SK-N-SH treated with all-trans-retinoic acid at 6 μM for 48 hours (cell line): ENCODE measurements at regions not wholly inside any gene's neighbourhood (a gene's known extent, or its start where the extent isn't known, plus 50 kb on each side); places are given as distances from the start of the nearest gene placed in this dataset.

Experiments
- ARNTL ChIP-seq: fragments of 450-650 bp; formaldehyde crosslinking; IDR thresholded peaks from 2 replicates; pipeline ENCODE4 v1.5.0; 2020; ENCODE audit warnings: low read depth, mild to moderate bottlenecking, moderate library complexity, borderline replicate concordance
- BACH2 ChIP-seq: fragments of 250-450 bp; sonication (Bioruptor Pico); IDR thresholded peaks from 2 replicates; pipeline ENCODE4 v1.9.0; 2021; ENCODE audit warnings: mild to moderate bottlenecking, borderline replicate concordance
- CSRNP3 ChIP-seq: fragments of 250-450 bp; sonication (Bioruptor Pico); IDR thresholded peaks from 2 replicates; pipeline ENCODE4 v1.5.1; 2021; ENCODE audit warnings: mild to moderate bottlenecking, moderate library complexity
- ESRRG ChIP-seq: fragments of 250-450 bp; sonication (Bioruptor Pico); IDR thresholded peaks from 2 replicates; pipeline ENCODE4 v1.6.1; 2021; ENCODE audit warnings: mild to moderate bottlenecking
- PATZ1 ChIP-seq: fragments of 250-450 bp; sonication (Bioruptor Pico); IDR thresholded peaks from 2 replicates; pipeline ENCODE4 v1.8.0; 2020; ENCODE audit warnings: mild to moderate bottlenecking, moderate library complexity, borderline replicate concordance
- RARB ChIP-seq: fragments of 250-450 bp; sonication (Bioruptor Pico); IDR thresholded peaks from 2 replicates; pipeline ENCODE4 v1.8.0; 2021; ENCODE audit warnings: mild to moderate bottlenecking, moderate library complexity
- SNAI2 ChIP-seq: fragments of 250-450 bp; sonication (Bioruptor Pico); IDR thresholded peaks from 2 replicates; pipeline ENCODE4 v1.5.0; 2020; ENCODE audit warnings: mild to moderate bottlenecking, moderate library complexity
- TCF4 ChIP-seq: fragments of 250-450 bp; sonication (Bioruptor Pico); IDR thresholded peaks from 2 replicates; pipeline ENCODE4 v1.8.0; 2021; ENCODE audit warnings: mild to moderate bottlenecking, moderate library complexity, borderline replicate concordance
- TOX ChIP-seq: fragments of 250-450 bp; sonication (Bioruptor Pico); IDR thresholded peaks from 2 replicates; pipeline ENCODE4 v1.8.0; 2021; ENCODE audit warnings: mild to moderate bottlenecking, moderate library complexity, borderline replicate concordance
- ZC3H10 ChIP-seq: fragments of 250-450 bp; sonication (Bioruptor Pico); IDR thresholded peaks from 2 replicates; pipeline ENCODE4 v1.5.1; 2021; ENCODE audit warnings: mild to moderate bottlenecking, moderate library complexity
- ZFP3 ChIP-seq: fragments of 250-450 bp; sonication (Bioruptor Pico); IDR thresholded peaks from 2 replicates; pipeline ENCODE4 v1.5.0; 2020; ENCODE audit warnings: mild to moderate bottlenecking, moderate library complexity
- ZFP30 ChIP-seq: fragments of 450-650 bp; formaldehyde crosslinking; IDR thresholded peaks from 2 replicates; pipeline ENCODE4 v1.5.0; 2022; ENCODE audit warnings: mild to moderate bottlenecking, moderate library complexity
- ZNF565 ChIP-seq: fragments of 450-650 bp; formaldehyde crosslinking; conservative IDR thresholded peaks from 2 replicates; pipeline ENCODE4 v1.5.0; 2020; ENCODE audit warnings: low read depth, mild to moderate bottlenecking, moderate library complexity
- ZNF70 ChIP-seq: fragments of 450-650 bp; formaldehyde crosslinking; IDR thresholded peaks from 2 replicates; pipeline ENCODE4 v1.5.0; 2020; ENCODE audit warnings: mild to moderate bottlenecking, moderate library complexity

GRCh38 chr2:22883054-22883453 lies 501.9 kb upstream of the KLHL29 start:
- TF ChIP-seq CSRNP3 (CRISPR knock-in tag): no peak
- no peak for TF ChIP-seq RARB
- no peak for TF ChIP-seq TCF4 (CRISPR knock-in tag)
- TF ChIP-seq BACH2 (CRISPR knock-in tag): no peak
- no peak for TF ChIP-seq ARNTL
- no peak for TF ChIP-seq ZFP30
- no peak for TF ChIP-seq ZFP3 (CRISPR knock-in tag)
- TF ChIP-seq TOX (CRISPR knock-in tag): no peak
- TF ChIP-seq ZC3H10 (CRISPR knock-in tag): no peak
- no peak for TF ChIP-seq PATZ1
- no peak for TF ChIP-seq ZNF565 (CRISPR knock-in tag)
- no peak for TF ChIP-seq SNAI2
- no peak for TF ChIP-seq ZNF70 (CRISPR knock-in tag)
- TF ChIP-seq ESRRG (CRISPR knock-in tag): no peak
